ENCODE measurements at regions not wholly inside any gene's neighbourhood (a gene's known extent, or its start where the extent isn't known, plus 50 kb on each side); places are given as distances from the start of the nearest gene placed in this dataset.

DNA sequence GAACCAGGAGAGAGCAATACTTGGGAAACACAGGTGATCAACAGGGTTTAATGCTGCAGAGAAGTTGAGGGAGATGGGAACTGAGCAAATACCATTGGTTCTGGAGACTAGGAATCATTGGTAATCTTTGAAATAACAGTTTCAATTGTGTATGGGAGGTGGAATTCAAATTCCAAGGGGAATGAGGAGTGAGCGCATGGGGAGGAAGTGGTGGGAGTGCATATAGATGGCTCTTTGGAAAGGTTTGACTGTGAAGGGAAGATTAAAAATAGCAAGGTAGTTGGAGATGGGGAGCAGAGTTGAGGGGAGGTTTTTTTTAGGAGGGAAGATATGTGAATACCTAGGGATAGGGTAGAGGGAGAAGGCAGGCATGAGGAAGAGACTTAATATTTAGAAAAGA is 51.1 kb upstream of the ROPN1 start:
- no peaks in the 10 kb centered on the region for H3K9me3 ChIP-seq (ENCODE audit: control insufficient read depth in 2 of 2, insufficient read depth in 1 of 2, low read depth in 1 of 2, low read length in 1 of 2)
- H3K27ac ChIP-seq (ENCODE audit: low read depth in 2 of 2, low read length in 1 of 2) = no peak overlapping the region
- no peaks in the 10 kb centered on the region for H3K4me1 ChIP-seq (ENCODE audit: control insufficient read depth in 2 of 2, insufficient read depth in 2 of 2, low read length in 1 of 2)
- H3K36me3 ChIP-seq (ENCODE audit: control insufficient read depth in 2 of 2, insufficient read depth in 2 of 2, low read length in 1 of 2) = no peaks in the 10 kb centered on the region
- no peak overlapping the region for H3K4me3 ChIP-seq (ENCODE audit: low read depth in 1 of 2, low read length in 2 of 2)
- H3K27me3 ChIP-seq (ENCODE audit: control insufficient read depth in 1 of 2, insufficient read depth in 2 of 2, low read length in 2 of 2) = no peaks in the 10 kb centered on the region
- 94 to 97% methylated on average over 1 of the region's 1 CpG for WGBS, 2 donors

DNA sequence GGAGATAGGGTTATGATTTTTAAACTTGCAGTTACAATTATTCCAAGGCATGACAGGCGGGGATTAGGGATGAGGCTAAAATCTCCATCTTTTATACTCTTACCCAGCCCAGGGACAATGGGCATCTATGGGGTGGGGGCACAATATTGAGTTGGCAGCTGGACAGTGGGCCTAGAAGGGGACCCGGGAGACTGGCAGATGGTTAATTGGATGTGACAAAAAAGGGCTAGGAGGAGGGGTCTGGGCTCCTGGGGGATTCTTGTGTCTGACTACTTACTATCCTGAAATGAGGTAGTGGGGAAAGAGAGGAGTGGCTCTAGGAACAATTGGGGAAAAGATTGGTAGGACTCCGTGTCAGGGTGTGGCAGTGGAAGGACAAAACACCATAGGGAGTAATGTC is 53.0 kb upstream of the ROPN1 start:
- Histone ChIP-seq H3K27me3 (ENCODE audit: control insufficient read depth in 1 of 2, insufficient read depth in 2 of 2, low read length in 2 of 2) (no peaks in the 10 kb centered on the region), H3K4me1 (ENCODE audit: control insufficient read depth in 2 of 2, insufficient read depth in 2 of 2, low read length in 1 of 2) (no peaks in the 10 kb centered on the region), H3K9me3 (ENCODE audit: control insufficient read depth in 2 of 2, insufficient read depth in 1 of 2, low read depth in 1 of 2, low read length in 1 of 2) (no peaks in the 10 kb centered on the region), H3K36me3 (ENCODE audit: control insufficient read depth in 2 of 2, insufficient read depth in 2 of 2, low read length in 1 of 2) (no peaks in the 10 kb centered on the region), H3K4me3 (ENCODE audit: low read depth in 1 of 2, low read length in 2 of 2) (no peak overlapping the region), H3K27ac (ENCODE audit: low read depth in 2 of 2, low read length in 1 of 2) (no peak overlapping the region)
- WGBS, 2 donors = 77 to 88% methylated on average over 3 of the region's 3 CpGs

GRCh38 chr3:124048967-124049798 is 57.3 kb upstream of the ROPN1 start:
- no peaks in the 10 kb centered on the region for H3K27me3 ChIP-seq (ENCODE audit: control insufficient read depth in 1 of 2, insufficient read depth in 2 of 2, low read length in 2 of 2)
- H3K27ac ChIP-seq (ENCODE audit: low read depth in 2 of 2, low read length in 1 of 2) = no peak overlapping the region
- no peaks in the 10 kb centered on the region for H3K4me1 ChIP-seq (ENCODE audit: control insufficient read depth in 2 of 2, insufficient read depth in 2 of 2, low read length in 1 of 2)
- no peak overlapping the region for H3K4me3 ChIP-seq (ENCODE audit: low read depth in 1 of 2, low read length in 2 of 2)
- no peaks in the 10 kb centered on the region for H3K9me3 ChIP-seq (ENCODE audit: control insufficient read depth in 2 of 2, insufficient read depth in 1 of 2, low read depth in 1 of 2, low read length in 1 of 2)
- no peaks in the 10 kb centered on the region for H3K36me3 ChIP-seq (ENCODE audit: control insufficient read depth in 2 of 2, insufficient read depth in 2 of 2, low read length in 1 of 2)
- 80% methylated on average over 6 of the region's 6 CpGs for WGBS, 2 donors

GRCh38 chr3:124051636-124052035 is 59.7 kb upstream of the ROPN1 start:
- H3K4me1 ChIP-seq (ENCODE audit: control insufficient read depth in 2 of 2, insufficient read depth in 2 of 2, low read length in 1 of 2) = no peaks in the 10 kb centered on the region
- no peaks in the 10 kb centered on the region for H3K27me3 ChIP-seq (ENCODE audit: control insufficient read depth in 1 of 2, insufficient read depth in 2 of 2, low read length in 2 of 2)
- H3K27ac ChIP-seq (ENCODE audit: low read depth in 2 of 2, low read length in 1 of 2) = no peak overlapping the region
- WGBS, 2 donors = 90 to 92% methylated on average over 6 of the region's 6 CpGs
- no peaks in the 10 kb centered on the region for H3K36me3 ChIP-seq (ENCODE audit: control insufficient read depth in 2 of 2, insufficient read depth in 2 of 2, low read length in 1 of 2)
- H3K9me3 ChIP-seq (ENCODE audit: control insufficient read depth in 2 of 2, insufficient read depth in 1 of 2, low read depth in 1 of 2, low read length in 1 of 2) = no peaks in the 10 kb centered on the region
- no peak overlapping the region for H3K4me3 ChIP-seq (ENCODE audit: low read depth in 1 of 2, low read length in 2 of 2)

DNA sequence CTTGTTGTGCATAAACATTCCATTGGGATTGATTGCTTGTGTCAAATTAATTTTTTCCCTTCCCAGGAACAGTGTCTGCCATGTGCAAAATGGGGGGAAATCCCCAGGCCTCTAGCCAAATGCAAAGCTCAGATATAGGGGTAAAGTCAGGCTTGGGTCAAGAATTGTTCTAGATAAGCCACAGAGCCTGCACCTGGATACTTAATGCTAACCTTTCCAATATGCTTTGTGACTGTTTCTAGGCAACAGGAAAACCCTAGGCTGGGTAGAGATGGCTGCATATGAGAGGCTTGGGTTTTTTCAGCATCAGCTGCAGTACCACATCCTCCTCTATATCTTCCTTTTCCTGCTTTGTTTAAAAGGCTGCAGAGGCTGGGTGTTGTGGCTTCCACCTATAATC is 61.9 kb upstream of the ROPN1 start:
- Histone ChIP-seq H3K27me3 (ENCODE audit: control insufficient read depth in 1 of 2, insufficient read depth in 2 of 2, low read length in 2 of 2) (no peaks in the 10 kb centered on the region), H3K4me1 (ENCODE audit: control insufficient read depth in 2 of 2, insufficient read depth in 2 of 2, low read length in 1 of 2) (no peaks in the 10 kb centered on the region), H3K9me3 (ENCODE audit: control insufficient read depth in 2 of 2, insufficient read depth in 1 of 2, low read depth in 1 of 2, low read length in 1 of 2) (no peaks in the 10 kb centered on the region), H3K36me3 (ENCODE audit: control insufficient read depth in 2 of 2, insufficient read depth in 2 of 2, low read length in 1 of 2) (no peaks in the 10 kb centered on the region), H3K27ac (ENCODE audit: low read depth in 2 of 2, low read length in 1 of 2) (no peak overlapping the region), H3K4me3 (ENCODE audit: low read depth in 1 of 2, low read length in 2 of 2) (no peak overlapping the region)

DNA sequence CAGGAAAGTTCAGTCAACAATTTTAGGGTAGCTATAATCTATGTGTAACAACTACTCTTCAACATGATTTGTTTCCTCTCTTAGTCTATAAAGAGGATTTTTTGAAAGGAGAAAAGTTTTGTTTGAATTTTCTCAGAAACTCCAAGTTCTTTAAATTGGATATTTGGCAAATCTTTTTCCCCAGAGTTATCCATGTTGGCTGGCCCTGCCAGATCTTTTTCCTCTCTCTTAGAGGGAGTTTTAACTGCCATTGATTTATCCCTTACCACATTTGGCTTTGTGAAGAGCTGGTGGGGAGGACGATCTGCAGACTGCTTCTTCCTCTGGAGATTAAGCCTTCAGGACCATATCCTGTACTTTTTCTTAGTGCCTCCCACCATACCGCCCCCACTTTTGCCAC is 64.9 kb upstream of the ROPN1 start:
- 62% methylated on average over 2 of the region's 2 CpGs for whole genome bisulfite sequencing, 2 donors
- Histone ChIP-seq H3K9me3 (ENCODE audit: control insufficient read depth in 2 of 2, insufficient read depth in 1 of 2, low read depth in 1 of 2, low read length in 1 of 2) (no peaks in the 10 kb centered on the region), H3K4me1 (ENCODE audit: control insufficient read depth in 2 of 2, insufficient read depth in 2 of 2, low read length in 1 of 2) (no peaks in the 10 kb centered on the region), H3K4me3 (ENCODE audit: low read depth in 1 of 2, low read length in 2 of 2) (no peak overlapping the region), H3K36me3 (ENCODE audit: control insufficient read depth in 2 of 2, insufficient read depth in 2 of 2, low read length in 1 of 2) (no peaks in the 10 kb centered on the region), H3K27me3 (ENCODE audit: control insufficient read depth in 1 of 2, insufficient read depth in 2 of 2, low read length in 2 of 2) (no peaks in the 10 kb centered on the region), H3K27ac (ENCODE audit: low read depth in 2 of 2, low read length in 1 of 2) (no peak overlapping the region)

DNA sequence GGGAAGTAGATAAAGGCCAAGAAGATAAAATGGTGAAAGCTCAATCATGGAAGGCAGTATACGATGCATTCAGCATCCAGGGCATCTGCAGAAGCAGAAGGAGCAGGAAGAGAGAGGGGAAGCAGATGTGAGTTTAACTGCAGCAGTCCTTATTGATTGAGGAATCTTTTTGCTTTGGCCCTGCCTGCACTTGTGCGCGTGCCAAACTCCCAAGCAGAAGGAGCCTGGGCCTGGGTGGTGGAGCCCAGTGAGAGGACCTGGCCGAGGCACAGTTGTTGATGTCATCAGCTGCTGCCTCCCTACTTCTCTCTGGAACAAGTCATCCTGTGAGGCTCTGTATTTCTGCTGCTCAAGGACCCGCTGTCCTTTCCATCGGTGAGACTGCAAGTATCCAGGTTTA is 65.5 kb upstream of the ROPN1 start:
- H3K27ac ChIP-seq (ENCODE audit: low read depth in 2 of 2, low read length in 1 of 2) = no peak overlapping the region
- H3K4me3 ChIP-seq (ENCODE audit: low read depth in 1 of 2, low read length in 2 of 2) = no peak overlapping the region
- H3K36me3 ChIP-seq (ENCODE audit: control insufficient read depth in 2 of 2, insufficient read depth in 2 of 2, low read length in 1 of 2) = no peaks in the 10 kb centered on the region
- 72 to 73% methylated on average over 6 of the region's 6 CpGs for WGBS, 2 donors
- H3K9me3 ChIP-seq (ENCODE audit: control insufficient read depth in 2 of 2, insufficient read depth in 1 of 2, low read depth in 1 of 2, low read length in 1 of 2) = no peaks in the 10 kb centered on the region
- H3K4me1 ChIP-seq (ENCODE audit: control insufficient read depth in 2 of 2, insufficient read depth in 2 of 2, low read length in 1 of 2) = no peaks in the 10 kb centered on the region
- no peaks in the 10 kb centered on the region for H3K27me3 ChIP-seq (ENCODE audit: control insufficient read depth in 1 of 2, insufficient read depth in 2 of 2, low read length in 2 of 2)

DNA sequence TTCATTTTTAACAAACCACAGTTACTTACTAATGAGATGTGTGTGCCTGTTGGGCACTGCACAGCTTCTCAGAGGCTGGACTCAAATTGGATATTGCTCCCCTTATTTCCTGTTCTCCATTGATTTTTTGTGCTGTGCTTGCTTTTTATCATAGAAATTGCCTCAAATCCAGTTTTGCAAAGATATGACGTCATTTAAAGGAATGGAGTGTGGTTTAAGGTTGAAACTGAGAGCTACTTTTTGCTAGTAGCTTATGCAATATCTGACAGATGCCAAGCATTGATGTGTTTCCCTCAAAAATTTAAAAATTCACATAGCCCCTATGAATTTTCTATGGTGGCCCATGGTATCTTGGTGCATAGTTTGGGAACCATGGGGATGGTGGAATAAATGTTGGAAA is 67.7 kb upstream of the ROPN1 start:
- H3K9me3 ChIP-seq (ENCODE audit: control insufficient read depth in 2 of 2, insufficient read depth in 1 of 2, low read depth in 1 of 2, low read length in 1 of 2) = no peaks in the 10 kb centered on the region
- H3K4me1 ChIP-seq (ENCODE audit: control insufficient read depth in 2 of 2, insufficient read depth in 2 of 2, low read length in 1 of 2) = no peaks in the 10 kb centered on the region
- no peaks in the 10 kb centered on the region for H3K36me3 ChIP-seq (ENCODE audit: control insufficient read depth in 2 of 2, insufficient read depth in 2 of 2, low read length in 1 of 2)
- H3K4me3 ChIP-seq (ENCODE audit: low read depth in 1 of 2, low read length in 2 of 2) = no peak overlapping the region
- H3K27ac ChIP-seq (ENCODE audit: low read depth in 2 of 2, low read length in 1 of 2) = no peak overlapping the region
- no peaks in the 10 kb centered on the region for H3K27me3 ChIP-seq (ENCODE audit: control insufficient read depth in 1 of 2, insufficient read depth in 2 of 2, low read length in 2 of 2)
- 68 to 75% methylated on average over 1 of the region's 1 CpG for WGBS, 2 donors

- H3K4me1 ChIP-seq (ENCODE audit: control insufficient read depth in 2 of 2, insufficient read depth in 2 of 2, low read length in 1 of 2) = no peaks in the 10 kb centered on the region
- 52 to 60% methylated on average over 9 of the region's 9 CpGs for WGBS, 2 donors
- H3K27ac ChIP-seq (ENCODE audit: low read depth in 2 of 2, low read length in 1 of 2) = no peak overlapping the region
- H3K27me3 ChIP-seq (ENCODE audit: control insufficient read depth in 1 of 2, insufficient read depth in 2 of 2, low read length in 2 of 2) = no peaks in the 10 kb centered on the region
- no peaks in the 10 kb centered on the region for H3K36me3 ChIP-seq (ENCODE audit: control insufficient read depth in 2 of 2, insufficient read depth in 2 of 2, low read length in 1 of 2)
- H3K4me3 ChIP-seq (ENCODE audit: low read depth in 1 of 2, low read length in 2 of 2) = no peak overlapping the region
- H3K9me3 ChIP-seq (ENCODE audit: control insufficient read depth in 2 of 2, insufficient read depth in 1 of 2, low read depth in 1 of 2, low read length in 1 of 2) = no peaks in the 10 kb centered on the region
Observed at GRCh38 chr3:124063197-124063909, 71.4 kb upstream of the ROPN1 start.

- Histone ChIP-seq H3K9me3 (ENCODE audit: control insufficient read depth in 2 of 2, insufficient read depth in 1 of 2, low read depth in 1 of 2, low read length in 1 of 2) (no peaks in the 10 kb centered on the region), H3K4me3 (ENCODE audit: low read depth in 1 of 2, low read length in 2 of 2) (no peak overlapping the region), H3K27ac (ENCODE audit: low read depth in 2 of 2, low read length in 1 of 2) (no peak overlapping the region), H3K36me3 (ENCODE audit: control insufficient read depth in 2 of 2, insufficient read depth in 2 of 2, low read length in 1 of 2) (no peaks in the 10 kb centered on the region), H3K4me1 (ENCODE audit: control insufficient read depth in 2 of 2, insufficient read depth in 2 of 2, low read length in 1 of 2) (no peaks in the 10 kb centered on the region), H3K27me3 (ENCODE audit: control insufficient read depth in 1 of 2, insufficient read depth in 2 of 2, low read length in 2 of 2) (no peaks in the 10 kb centered on the region)
- 80 to 84% methylated on average over 1 of the region's 1 CpG for WGBS, 2 donors
Observed at GRCh38 chr3:124064050-124064449, 72.1 kb upstream of the ROPN1 start.
